ENCODE measurements at regions not wholly inside any gene's neighbourhood (a gene's known extent, or its start where the extent isn't known, plus 50 kb on each side); places are given as distances from the start of the nearest gene placed in this dataset.

DNA sequence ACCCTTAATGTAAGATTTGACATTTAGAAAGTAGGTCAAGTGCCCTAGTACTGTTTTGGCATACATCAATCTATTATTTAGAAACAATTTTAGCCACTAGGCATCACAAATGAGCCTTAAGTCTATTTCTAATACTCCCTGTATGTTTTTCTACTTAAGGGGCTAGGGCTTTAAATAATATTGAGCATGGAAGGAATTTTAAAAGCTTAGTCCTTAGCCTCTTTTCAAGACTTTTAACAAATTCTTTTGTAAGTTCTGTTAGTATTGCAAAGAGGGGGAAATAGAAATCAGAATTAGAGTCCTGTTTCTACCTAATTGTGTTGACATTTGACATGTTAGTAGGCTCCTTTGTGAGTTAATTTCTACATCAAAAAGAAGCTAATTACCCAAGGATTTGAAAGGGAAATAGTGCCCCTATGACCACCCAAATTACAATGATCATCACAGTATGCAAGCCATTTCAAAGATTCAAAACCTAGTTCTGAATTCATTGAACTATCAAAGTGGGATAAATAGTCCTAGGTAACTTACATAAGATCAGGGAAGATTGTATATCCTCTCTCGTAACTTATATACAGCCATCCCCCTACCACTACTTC, 647.8 kb upstream of the ACO1 start:
- TF ChIP-seq, protein P1, sequence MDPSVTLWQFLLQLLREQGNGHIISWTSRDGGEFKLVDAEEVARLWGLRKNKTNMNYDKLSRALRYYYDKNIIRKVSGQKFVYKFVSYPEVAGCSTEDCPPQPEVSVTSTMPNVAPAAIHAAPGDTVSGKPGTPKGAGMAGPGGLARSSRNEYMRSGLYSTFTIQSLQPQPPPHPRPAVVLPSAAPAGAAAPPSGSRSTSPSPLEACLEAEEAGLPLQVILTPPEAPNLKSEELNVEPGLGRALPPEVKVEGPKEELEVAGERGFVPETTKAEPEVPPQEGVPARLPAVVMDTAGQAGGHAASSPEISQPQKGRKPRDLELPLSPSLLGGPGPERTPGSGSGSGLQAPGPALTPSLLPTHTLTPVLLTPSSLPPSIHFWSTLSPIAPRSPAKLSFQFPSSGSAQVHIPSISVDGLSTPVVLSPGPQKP (IDR thresholded peaks at IDR 0.05; ENCODE audit: borderline replicate concordance, low read depth, low read length) = no peak
- TF ChIP-seq RAD21 (IDR thresholded peaks at IDR 0.05; ENCODE audit: low read length) = no peak
- TF ChIP-seq, protein P2, sequence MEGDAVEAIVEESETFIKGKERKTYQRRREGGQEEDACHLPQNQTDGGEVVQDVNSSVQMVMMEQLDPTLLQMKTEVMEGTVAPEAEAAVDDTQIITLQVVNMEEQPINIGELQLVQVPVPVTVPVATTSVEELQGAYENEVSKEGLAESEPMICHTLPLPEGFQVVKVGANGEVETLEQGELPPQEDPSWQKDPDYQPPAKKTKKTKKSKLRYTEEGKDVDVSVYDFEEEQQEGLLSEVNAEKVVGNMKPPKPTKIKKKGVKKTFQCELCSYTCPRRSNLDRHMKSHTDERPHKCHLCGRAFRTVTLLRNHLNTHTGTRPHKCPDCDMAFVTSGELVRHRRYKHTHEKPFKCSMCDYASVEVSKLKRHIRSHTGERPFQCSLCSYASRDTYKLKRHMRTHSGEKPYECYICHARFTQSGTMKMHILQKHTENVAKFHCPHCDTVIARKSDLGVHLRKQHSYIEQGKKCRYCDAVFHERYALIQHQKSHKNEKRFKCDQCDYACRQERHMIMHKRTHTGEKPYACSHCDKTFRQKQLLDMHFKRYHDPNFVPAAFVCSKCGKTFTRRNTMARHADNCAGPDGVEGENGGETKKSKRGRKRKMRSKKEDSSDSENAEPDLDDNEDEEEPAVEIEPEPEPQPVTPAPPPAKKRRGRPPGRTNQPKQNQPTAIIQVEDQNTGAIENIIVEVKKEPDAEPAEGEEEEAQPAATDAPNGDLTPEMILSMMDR (conservative IDR thresholded peaks at IDR 0.05; ENCODE audit: low read depth, low read length) = no peak
- TF ChIP-seq POLR2A (IDR thresholded peaks at IDR 0.05; ENCODE audit: low read depth, low read length) = no peak
- no peak for TF ChIP-seq SMC3 (IDR thresholded peaks at IDR 0.05; ENCODE audit: low read depth, low read length)
- TF ChIP-seq MAFK (IDR thresholded peaks at IDR 0.05; ENCODE audit: low read depth, low read length) = no peak
